GM12878 (cell line): ENCODE measurements at regions not wholly inside any gene's neighbourhood (a gene's known extent, or its start where the extent isn't known, plus 50 kb on each side); places are given as distances from the start of the nearest gene placed in this dataset.

ENCODE experiments used
- ATAC-seq: fragments of 200-7000 bp; cut with Tn5 transposase; 3 replicates; pipeline ENCODE4 v1.9.1; 2020; ENCODE audit warnings: mild to moderate bottlenecking, moderate library complexity
- BruUV-seq: library from RNA; stranded (reverse); fragments of 400-500 nt; replicated peaks from 2 replicates; lab custom pipeline; 2021; lab: Mats Ljungman, UMichigan
- CTCF ChIA-PET: fragments of 300-600 bp; sonication (Branson Sonifier 250); formaldehyde crosslinking; extraction: SDS; loops from one replicate; lab custom pipeline; 2021; ENCODE audit warnings: inconsistent platforms; lab: Yijun Ruan, JAX
- POLR2A ChIA-PET: fragments of 350-600 bp; formaldehyde crosslinking; extraction: SDS; loops from one replicate; lab custom pipeline; 2021; ENCODE audit warnings: inconsistent platforms; lab: Charles Lee
- RAD21 ChIA-PET: fragments of 300-600 bp; sonication (Branson Sonifier 250); formaldehyde crosslinking; loops from one replicate; lab custom pipeline; 2023; ENCODE audit warnings: antibody characterized with exemption; ENCODE audit not compliant: unreplicated experiment; lab: Charles Lee
- SMC1A ChIA-PET: fragments of 300-600 bp; sonication (Branson Sonifier 250); formaldehyde crosslinking; loops from one replicate; lab custom pipeline; 2023; ENCODE audit not compliant: unreplicated experiment, uncharacterized antibody; lab: Charles Lee
- DNase-seq: peaks from one replicate; pipeline ENCODE4 v3.0.0-alpha.2; 2011; ENCODE audit warnings: low read depth, low spot score
- FAIRE-seq: peaks from 3 replicates; lab custom pipeline; 2011; peaks lifted over from hg19 to GRCh38; lab: Jason Lieb, UNC
- H2AFZ ChIP-seq: 2 replicates; pipeline ENCODE4 v1.6.0; 2011; ENCODE audit warnings: low read depth, low read length, control low read depth; ENCODE audit not compliant: control insufficient read depth
- H3K27ac ChIP-seq: 2 replicates; pipeline ENCODE4 v1.5.1; 2011; ENCODE audit warnings: control low read depth; ENCODE audit not compliant: control insufficient read depth, insufficient read depth
- H3K27me3 ChIP-seq, 2 experiments: replicated peaks in 1 of 2; 2 replicates each; pipeline versions ENCODE4 v1.6.0 to v1.6.1; 2011; ENCODE audit warnings: low read length in 1 of 2; ENCODE audit not compliant: control insufficient read depth in 2 of 2, insufficient read depth in 2 of 2
- H3K36me3 ChIP-seq, 2 experiments: 2 replicates each; pipeline ENCODE4 v1.5.1; 2011; ENCODE audit warnings: low read length in 1 of 2; ENCODE audit not compliant: control insufficient read depth in 2 of 2, insufficient read depth in 2 of 2
- H3K4me1 ChIP-seq: 2 replicates; pipeline ENCODE4 v1.6.1; 2011; ENCODE audit warnings: mild to moderate bottlenecking, low read length, moderate library complexity, mixed read lengths; ENCODE audit not compliant: control insufficient read depth, insufficient read depth
- H3K4me2 ChIP-seq: 2 replicates; pipeline ENCODE4 v1.6.0; 2011; ENCODE audit warnings: control low read depth; ENCODE audit not compliant: control insufficient read depth, insufficient read depth
- H3K4me3 ChIP-seq: fragments of 200-600 bp; sonication (generic); 2 replicates; pipeline ENCODE4 v1.5.1; 2016
- H3K79me2 ChIP-seq: 2 replicates; pipeline ENCODE4 v1.6.0; 2011; ENCODE audit warnings: low read length; ENCODE audit not compliant: control insufficient read depth, insufficient read depth
- H3K9ac ChIP-seq: 2 replicates; pipeline ENCODE4 v1.8.0; 2011; ENCODE audit warnings: low read length, control low read depth, mixed read lengths; ENCODE audit not compliant: control insufficient read depth, insufficient read depth
- H3K9me3 ChIP-seq: replicated peaks from 3 replicates; pipeline ENCODE4 v1.5.1; 2011; ENCODE audit warnings: mild to moderate bottlenecking, low read length; ENCODE audit not compliant: control insufficient read depth, insufficient read depth
- H4K20me1 ChIP-seq: 2 replicates; pipeline ENCODE4 v1.6.0; 2011; ENCODE audit not compliant: control insufficient read depth, insufficient read depth
- ATF7 ChIP-seq: fragments of 450-650 bp; IDR thresholded peaks from 2 replicates; pipeline ENCODE4 v1.6.1; 2016; ENCODE audit warnings: low read depth, mild to moderate bottlenecking
- BRCA1 ChIP-seq: IDR thresholded peaks from 2 replicates; pipeline ENCODE4 v1.6.1; 2011; ENCODE audit warnings: low read depth, low read length, improper control_type of control experiment
- GABPA ChIP-seq: IDR thresholded peaks from 2 replicates; pipeline ENCODE4 v1.6.1; 2014; ENCODE audit warnings: antibody characterized with exemption, low read depth, mild to moderate bottlenecking, inconsistent platforms
- PAX8 ChIP-seq: fragments of 450-650 bp; IDR thresholded peaks from 2 replicates; pipeline ENCODE4 v1.6.1; 2017; ENCODE audit warnings: mild to moderate bottlenecking, moderate library complexity
- USF1 ChIP-seq: IDR thresholded peaks from 2 replicates; pipeline ENCODE4 v1.6.1; 2011; ENCODE audit warnings: borderline replicate concordance, low read depth, mild to moderate bottlenecking, moderate library complexity, mixed read lengths, low read length; ENCODE audit not compliant: insufficient read depth; ENCODE audit errors: extremely low read length
- WGBS: methylation state at CpG from one replicate; pipeline ENCODE4 v1.1.6; 2016; ENCODE audit warnings: low lambda C conversion rate; ENCODE audit not compliant: insufficient replicate concordance, insufficient coverage; ENCODE audit errors: missing lambda C conversion rate; 5-methylcytosine and 5-hydroxymethylcytosine counted together
- in situ Hi-C: fragments of 300-500 bp; cut with MboI; formaldehyde crosslinking; loops from 9 replicates; pipeline ENCODE4 v1.14.3; 2018; ENCODE audit warnings: mixed read lengths
- intact Hi-C: fragments of 100-400 bp; cut with micrococcal nuclease; formaldehyde crosslinking; loops from one replicate; pipeline ENCODE4 v1.14.2; 2022; ENCODE audit not compliant: unreplicated experiment

- in situ Hi-C loops = no loop called here
- H4K20me1 ChIP-seq = no peaks in the 10 kb centered on the region
- H3K79me2 ChIP-seq = no peaks in the 10 kb centered on the region
- ChIA-PET CTCF (no interaction called here), SMC1A (no interaction called here), RAD21 (no interaction called here), POLR2A (no interaction called here)
- no peak overlapping the region for H3K27ac ChIP-seq
- ATAC-seq = no peak
- no peak overlapping the region for H3K9ac ChIP-seq
- no peak overlapping the region for H3K4me3 ChIP-seq
- FAIRE-seq = no peak
- no peak overlapping the region for H2AFZ ChIP-seq
- H3K4me1 ChIP-seq = no peaks in the 10 kb centered on the region
- no peaks in the 10 kb centered on the region for H3K27me3 ChIP-seq
- 0% methylated on average over 3 of the region's 3 CpGs for WGBS
- no peaks in the 10 kb centered on the region for H3K36me3 ChIP-seq
- intact Hi-C loops = no loop called here
- no peak overlapping the region for H3K4me2 ChIP-seq
- BruUV-seq = no TSS peak
- no peak for DNase-seq
- H3K9me3 ChIP-seq = no peaks in the 10 kb centered on the region
- TF ChIP-seq GABPA (no peak), PAX8 (no peak), ATF7 (no peak), USF1 (no peak)
- TF ChIP-seq, all 136 proteins: peak for 0
These were observed 141.2 kb upstream of the RGPD4 start for GRCh38 chr2:107685421-107685986.

GRCh38 chr2:107687073-107687472 lies 139.6 kb upstream of the RGPD4 start:
- FAIRE-seq = no peak
- WGBS = 8% methylated on average over 6 of the region's 6 CpGs
- in situ Hi-C loops = no loop called here

More at GRCh38 chr2:107687073-107687472, 139.6 kb upstream of the RGPD4 start:
- TF ChIP-seq BRCA1 = no peak
- BruUV-seq = no TSS peak
- H2AFZ ChIP-seq = no peak overlapping the region
- ChIA-PET SMC1A (no interaction called here), RAD21 (no interaction called here), CTCF (interaction anchor here (0.7 kb wide), 1 partner anchor 64 kb away, joined by 3 read pairs; no protein-coding TSS in a partner anchor), POLR2A (no interaction called here)
- no peak for ATAC-seq
- no peak overlapping the region for H3K9ac ChIP-seq
- H3K4me1 ChIP-seq = no peaks in the 10 kb centered on the region
- H3K27me3 ChIP-seq = no peaks in the 10 kb centered on the region
- H3K79me2 ChIP-seq = no peaks in the 10 kb centered on the region
- H3K27ac ChIP-seq = no peak overlapping the region
- no peaks in the 10 kb centered on the region for H3K36me3 ChIP-seq
- H3K9me3 ChIP-seq = no peaks in the 10 kb centered on the region
- no peak overlapping the region for H3K4me2 ChIP-seq
- H3K4me3 ChIP-seq = no peak overlapping the region
- DNase-seq = no peak
- intact Hi-C loops = no loop called here
- no peaks in the 10 kb centered on the region for H4K20me1 ChIP-seq
